SU-DHL-6 (cell line): ENCODE measurements at regions not wholly inside any gene's neighbourhood (a gene's known extent, or its start where the extent isn't known, plus 50 kb on each side); places are given as distances from the start of the nearest gene placed in this dataset.

Experiments used
- EZH2phosphoT487 ChIP-seq: fragments of 200-600 bp; sonication (generic), shearing (Covaris generic); conservative IDR thresholded peaks from 2 replicates; pipeline ENCODE4 v1.6.1; 2018; ENCODE audit warnings: mild to moderate bottlenecking, antibody characterized with exemption, low read length, moderate library complexity, mixed read lengths
- TF ChIP-seq, protein P1 (sequence below): fragments of 200-600 bp; sonication (generic); IDR thresholded peaks from one replicate; pipeline ENCODE4 v1.5.1; 2017; ENCODE audit warnings: antibody characterized with exemption, mild to moderate bottlenecking, low read length, moderate library complexity; ENCODE audit not compliant: insufficient read depth, poor library complexity, severe bottlenecking

DNA sequence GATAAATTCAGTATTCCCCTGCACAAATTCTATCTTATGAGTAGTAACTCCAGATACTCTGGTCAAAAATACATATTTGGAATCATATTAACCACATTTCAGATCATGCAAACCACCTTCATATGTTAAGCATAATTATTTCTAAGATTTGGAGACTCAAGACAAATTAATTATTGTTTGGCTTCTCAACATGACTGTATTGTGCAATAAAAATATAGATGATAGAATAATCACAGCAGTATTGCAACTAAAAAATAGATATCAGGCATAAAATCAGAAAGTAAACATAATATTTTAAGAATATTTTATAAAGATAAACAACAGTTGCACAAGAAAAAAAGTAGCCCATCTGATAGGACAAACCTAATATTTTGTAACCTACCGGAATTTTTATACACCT is 1767.6 kb upstream of the NUDT12 start:
- TF ChIP-seq, protein P1, sequence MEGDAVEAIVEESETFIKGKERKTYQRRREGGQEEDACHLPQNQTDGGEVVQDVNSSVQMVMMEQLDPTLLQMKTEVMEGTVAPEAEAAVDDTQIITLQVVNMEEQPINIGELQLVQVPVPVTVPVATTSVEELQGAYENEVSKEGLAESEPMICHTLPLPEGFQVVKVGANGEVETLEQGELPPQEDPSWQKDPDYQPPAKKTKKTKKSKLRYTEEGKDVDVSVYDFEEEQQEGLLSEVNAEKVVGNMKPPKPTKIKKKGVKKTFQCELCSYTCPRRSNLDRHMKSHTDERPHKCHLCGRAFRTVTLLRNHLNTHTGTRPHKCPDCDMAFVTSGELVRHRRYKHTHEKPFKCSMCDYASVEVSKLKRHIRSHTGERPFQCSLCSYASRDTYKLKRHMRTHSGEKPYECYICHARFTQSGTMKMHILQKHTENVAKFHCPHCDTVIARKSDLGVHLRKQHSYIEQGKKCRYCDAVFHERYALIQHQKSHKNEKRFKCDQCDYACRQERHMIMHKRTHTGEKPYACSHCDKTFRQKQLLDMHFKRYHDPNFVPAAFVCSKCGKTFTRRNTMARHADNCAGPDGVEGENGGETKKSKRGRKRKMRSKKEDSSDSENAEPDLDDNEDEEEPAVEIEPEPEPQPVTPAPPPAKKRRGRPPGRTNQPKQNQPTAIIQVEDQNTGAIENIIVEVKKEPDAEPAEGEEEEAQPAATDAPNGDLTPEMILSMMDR, result no peak
- no peak for TF ChIP-seq EZH2phosphoT487
